ENCODE measurements at regions not wholly inside any gene's neighbourhood (a gene's known extent, or its start where the extent isn't known, plus 50 kb on each side); places are given as distances from the start of the nearest gene placed in this dataset.

GRCh38 chr14:58969951-58970751, 218.3 kb upstream of the DAAM1 start:
- TF ChIP-seq CTCF (IDR thresholded peaks at IDR 0.05; ENCODE audit: borderline replicate concordance, extremely low read depth, low read length, poor library complexity, severe bottlenecking), result no peak
- TF ChIP-seq EZH2 (IDR thresholded peaks at IDR 0.05; ENCODE audit: borderline replicate concordance, low read depth, low read length, severe bottlenecking), result no peak

Measured in DND-41 (cell line).